BLaER1 (cell line): ENCODE measurements at regions not wholly inside any gene's neighbourhood (a gene's known extent, or its start where the extent isn't known, plus 50 kb on each side); places are given as distances from the start of the nearest gene placed in this dataset.
A peak's percentile ranks its signal among the peaks of the same experiment; 100 is the strongest.

ENCODE experiments used
- H3K27ac ChIP-seq: shearing (Covaris generic); formaldehyde crosslinking; 2 replicates; pipeline ENCODE4 v1.8.1; 2022
- H3K27me3 ChIP-seq: shearing (Covaris generic); formaldehyde crosslinking; 2 replicates; pipeline ENCODE4 v1.8.1; 2022
- H3K36me3 ChIP-seq: shearing (Covaris generic); formaldehyde crosslinking; 2 replicates; pipeline ENCODE4 v1.8.1; 2022
- H3K4me1 ChIP-seq: shearing (Covaris generic); formaldehyde crosslinking; 2 replicates; pipeline ENCODE4 v1.8.1; 2022
- H3K4me2 ChIP-seq: shearing (Covaris generic); formaldehyde crosslinking; 2 replicates; pipeline ENCODE4 v1.8.1; 2022
- H3K4me3 ChIP-seq: shearing (Covaris generic); formaldehyde crosslinking; 2 replicates; pipeline ENCODE4 v1.8.1; 2022
- H3K9ac ChIP-seq: shearing (Covaris generic); formaldehyde crosslinking; 2 replicates; pipeline ENCODE4 v1.8.1; 2022
- H3K9me3 ChIP-seq: shearing (Covaris generic); formaldehyde crosslinking; 2 replicates; pipeline ENCODE4 v1.8.1; 2022
- H4K20me1 ChIP-seq: shearing (Covaris generic); formaldehyde crosslinking; 2 replicates; pipeline ENCODE4 v1.8.1; 2022
- Cebpa-rat ChIP-seq: shearing (Covaris generic); IDR thresholded peaks from 2 replicates; pipeline ENCODE4 v1.8.1; 2022

DNA sequence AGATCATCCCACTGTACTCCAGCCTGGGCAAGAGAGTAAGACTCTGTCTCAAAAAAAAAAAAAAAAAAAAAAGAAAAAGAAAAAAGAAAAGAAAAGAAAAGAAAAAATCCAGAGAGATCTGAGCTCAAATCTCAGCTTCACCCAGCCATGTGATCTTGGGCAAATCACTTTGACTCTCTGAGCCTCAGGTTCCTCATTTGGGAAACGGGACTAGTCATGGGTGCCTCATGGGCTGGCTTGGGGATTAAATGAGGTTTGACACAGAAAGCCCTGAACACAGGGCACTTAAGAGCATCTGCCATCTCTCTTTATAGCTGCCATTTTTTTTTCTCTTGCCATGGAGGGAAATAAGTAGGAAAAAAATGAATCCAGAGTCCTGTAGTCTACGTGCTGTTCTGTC, 86.2 kb upstream of the MYL2 start:
- H3K4me2 ChIP-seq = no peak overlapping the region
- H3K27ac ChIP-seq = no peak overlapping the region
- H3K4me3 ChIP-seq = no peak overlapping the region
- peaks cover 10% of the 10 kb centered on the region for H3K9me3 ChIP-seq
- TF ChIP-seq Cebpa-rat = no peak
- no peaks in the 10 kb centered on the region for H4K20me1 ChIP-seq
- H3K9ac ChIP-seq = no peak overlapping the region
- no peaks in the 10 kb centered on the region for H3K36me3 ChIP-seq
- peaks cover 4% of the 10 kb centered on the region for H3K4me1 ChIP-seq
- no peaks in the 10 kb centered on the region for H3K27me3 ChIP-seq

DNA sequence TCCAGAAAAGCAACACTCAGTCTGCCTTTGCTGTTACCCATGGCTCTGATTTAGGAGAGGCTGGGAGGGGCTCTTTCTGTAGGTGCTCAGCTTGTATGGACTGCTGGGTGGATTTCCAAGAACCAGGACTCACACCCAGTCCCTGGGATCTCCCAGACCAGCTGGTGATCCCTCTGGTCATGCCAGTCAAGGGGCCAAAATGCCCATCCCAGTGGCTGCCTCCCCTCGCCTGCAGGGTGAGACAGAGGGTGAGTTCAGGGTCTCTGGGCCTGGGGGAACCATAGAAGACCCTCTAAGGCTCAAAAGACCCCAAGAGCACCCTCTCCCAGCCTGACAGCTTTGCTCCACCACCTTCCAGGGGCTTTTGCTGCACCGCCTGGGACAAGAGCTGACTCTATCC, 78.6 kb upstream of the MYL2 start:
- H3K9me3 ChIP-seq = peaks cover 34% of the 10 kb centered on the region
- no peak for TF ChIP-seq Cebpa-rat
- H3K4me3 ChIP-seq = no peak overlapping the region
- no peak overlapping the region for H3K9ac ChIP-seq
- no peak overlapping the region for H3K4me2 ChIP-seq
- no peaks in the 10 kb centered on the region for H4K20me1 ChIP-seq
- H3K27ac ChIP-seq = no peak overlapping the region
- H3K4me1 ChIP-seq = peaks cover 43% of the 10 kb centered on the region
- H3K27me3 ChIP-seq = no peaks in the 10 kb centered on the region
- H3K36me3 ChIP-seq = 0 out of 2 replicates have a peak, but pooled peaks cover 6% of the 10 kb centered on the region

DNA sequence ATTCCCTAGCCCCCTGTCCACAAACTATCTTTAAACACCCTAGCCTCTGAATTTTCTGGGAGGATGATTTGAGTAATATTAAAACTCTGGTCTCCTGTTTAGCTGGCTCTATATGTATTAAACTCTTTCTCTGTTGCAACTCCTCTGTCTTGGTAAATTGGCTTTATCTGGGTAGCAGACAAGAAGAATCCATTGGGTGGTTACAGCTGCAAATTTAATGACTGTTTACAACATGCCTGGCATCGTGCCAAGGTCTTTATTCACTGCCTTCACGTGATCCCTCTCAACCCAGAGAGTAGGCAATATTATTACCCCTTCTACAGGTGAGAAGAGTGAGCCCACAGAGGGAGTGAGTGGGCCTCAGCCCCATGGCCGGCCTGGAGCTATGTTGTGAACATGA, 77.8 kb upstream of the MYL2 start:
- H3K4me1 ChIP-seq = peaks cover 51% of the 10 kb centered on the region
- no peaks in the 10 kb centered on the region for H3K27me3 ChIP-seq
- H3K36me3 ChIP-seq = 0 out of 2 replicates have a peak, but pooled peaks cover 6% of the 10 kb centered on the region

DNA sequence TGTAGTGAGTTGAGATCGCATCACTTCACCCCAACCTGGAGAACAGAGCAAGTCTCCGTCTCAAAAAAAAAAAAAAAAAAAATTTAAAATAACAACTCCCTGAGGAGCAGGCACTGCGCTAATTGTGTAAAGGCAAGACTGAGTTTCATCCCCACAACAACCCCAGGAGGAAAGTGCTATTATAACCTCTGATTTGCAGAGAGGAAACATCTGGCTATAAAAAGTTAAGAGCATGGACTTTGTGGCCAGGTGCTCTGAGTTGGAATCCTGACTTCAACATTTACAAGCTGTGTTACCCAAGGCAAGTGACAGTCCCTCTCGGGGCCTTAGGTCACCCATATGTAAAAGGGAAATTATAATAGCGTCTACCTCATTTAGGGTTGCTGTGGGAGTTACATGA, 76.0 kb upstream of the MYL2 start:
- 0 out of 2 replicates have a peak, but pooled peaks have one; percentile 18 for TF ChIP-seq Cebpa-rat
- Histone ChIP-seq H3K9ac (no peak overlapping the region), H4K20me1 (no peaks in the 10 kb centered on the region), H3K27me3 (no peaks in the 10 kb centered on the region), H3K4me3 (no peak overlapping the region), H3K36me3 (0 out of 2 replicates have a peak, but pooled peaks cover 6% of the 10 kb centered on the region), H3K4me1 (peaks cover 62% of the 10 kb centered on the region), H3K4me2 (peak overlapping the region; percentile 84), H3K9me3 (peaks cover 37% of the 10 kb centered on the region), H3K27ac (peak overlapping the region; percentile 81; the same call in 1 of the 2 replicates)

More for the DNA sequence above, 77.8 kb upstream of the MYL2 start:
- no peak overlapping the region for H3K4me2 ChIP-seq
- no peak overlapping the region for H3K4me3 ChIP-seq
- peaks cover 37% of the 10 kb centered on the region for H3K9me3 ChIP-seq
- no peak overlapping the region for H3K9ac ChIP-seq
- TF ChIP-seq Cebpa-rat = no peak
- H3K27ac ChIP-seq = no peak overlapping the region
- no peaks in the 10 kb centered on the region for H4K20me1 ChIP-seq

DNA sequence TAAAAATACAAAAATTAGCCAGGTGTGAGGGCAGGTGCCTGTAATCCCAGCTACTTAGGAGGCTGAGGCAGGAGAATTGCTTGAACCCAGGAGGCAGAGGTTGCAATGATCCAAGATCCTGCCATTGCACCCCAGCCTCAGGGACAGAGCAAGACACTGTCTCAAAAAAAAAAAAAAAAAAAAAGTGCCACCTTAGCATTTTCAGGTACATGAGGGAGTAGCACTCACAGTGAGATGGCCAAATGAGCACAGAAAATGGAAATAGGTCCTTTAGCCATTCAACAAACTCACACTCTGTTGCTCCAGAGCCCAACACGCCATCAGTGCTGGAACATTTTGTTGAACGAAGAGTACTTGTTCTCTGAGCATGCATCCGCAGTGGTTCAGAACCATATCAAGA, 75.2 kb upstream of the MYL2 start:
- H3K36me3 ChIP-seq = 0 out of 2 replicates have a peak, but pooled peaks cover 6% of the 10 kb centered on the region

DNA sequence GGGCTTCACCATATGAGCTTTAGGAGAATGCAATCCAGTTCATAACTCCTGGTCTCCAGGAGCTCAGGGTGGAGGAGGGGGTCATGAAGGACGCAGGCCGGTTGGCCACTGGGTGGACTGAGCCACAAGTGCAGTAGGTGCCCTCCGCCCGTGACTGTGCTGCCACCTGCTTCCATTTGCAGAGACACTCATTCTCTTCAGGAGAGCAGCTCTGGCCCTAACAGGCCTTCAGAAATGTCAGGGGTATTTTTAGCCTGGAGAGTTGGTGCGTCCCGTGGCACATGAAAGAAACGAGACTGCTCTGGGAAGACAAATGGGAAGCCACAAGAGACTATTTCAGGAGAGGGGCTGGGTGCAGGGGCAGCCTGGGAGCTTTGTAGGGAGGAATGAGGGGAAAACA, 74.6 kb upstream of the MYL2 start:
- peaks cover 37% of the 10 kb centered on the region for H3K9me3 ChIP-seq
- no peak overlapping the region; the same call in 1 of the 2 replicates for H3K4me3 ChIP-seq
- peaks cover 66% of the 10 kb centered on the region for H3K4me1 ChIP-seq
- no peaks in the 10 kb centered on the region for H3K27me3 ChIP-seq
- peak overlapping the region; percentile 69; the same call in 1 of the 2 replicates for H3K9ac ChIP-seq
- no peak for TF ChIP-seq Cebpa-rat
- H4K20me1 ChIP-seq = no peaks in the 10 kb centered on the region
- H3K27ac ChIP-seq = peak overlapping the region; percentile 81
- 0 out of 2 replicates have a peak, but pooled peaks cover 6% of the 10 kb centered on the region for H3K36me3 ChIP-seq
- H3K4me2 ChIP-seq = peak overlapping the region; percentile 84

More for the DNA sequence above, 75.2 kb upstream of the MYL2 start:
- TF ChIP-seq Cebpa-rat = no peak
- no peaks in the 10 kb centered on the region for H3K27me3 ChIP-seq
- peak overlapping the region; percentile 81 for H3K27ac ChIP-seq
- H4K20me1 ChIP-seq = no peaks in the 10 kb centered on the region
- peaks cover 37% of the 10 kb centered on the region for H3K9me3 ChIP-seq
- peaks cover 64% of the 10 kb centered on the region for H3K4me1 ChIP-seq
- H3K4me3 ChIP-seq = no peak overlapping the region
- H3K4me2 ChIP-seq = peak overlapping the region; percentile 84
- peak overlapping the region; percentile 69; the same call in 1 of the 2 replicates for H3K9ac ChIP-seq

DNA sequence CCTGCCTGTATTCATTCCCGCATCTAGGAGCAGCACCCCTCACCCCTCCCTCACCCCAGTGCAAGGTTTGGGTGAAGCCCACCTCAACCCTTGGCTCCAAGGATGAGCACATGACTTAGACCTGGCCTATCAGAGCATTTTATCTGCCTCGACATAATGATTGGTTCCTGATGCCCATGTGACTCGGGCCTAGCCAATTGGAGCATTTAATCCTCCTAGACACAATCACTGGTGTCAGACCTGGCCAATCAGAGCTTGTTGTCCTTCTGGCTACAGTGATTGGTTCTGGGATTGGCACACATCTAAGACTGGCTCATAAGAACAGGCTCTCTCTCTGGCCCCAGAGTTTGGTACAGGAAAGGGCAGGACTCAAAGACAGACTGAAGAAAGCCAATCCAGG, 73.1 kb upstream of the MYL2 start:
- Histone ChIP-seq H3K4me2 (peak overlapping the region; percentile 84), H3K27me3 (no peaks in the 10 kb centered on the region), H3K4me1 (peaks cover 66% of the 10 kb centered on the region), H3K36me3 (0 out of 2 replicates have a peak, but pooled peaks cover 3% of the 10 kb centered on the region), H3K9me3 (peaks cover 26% of the 10 kb centered on the region), H4K20me1 (no peaks in the 10 kb centered on the region), H3K27ac (peak overlapping the region; percentile 45; the same call in 1 of the 2 replicates), H3K9ac (no peak overlapping the region), H3K4me3 (no peak overlapping the region)
- TF ChIP-seq Cebpa-rat = no peak

DNA sequence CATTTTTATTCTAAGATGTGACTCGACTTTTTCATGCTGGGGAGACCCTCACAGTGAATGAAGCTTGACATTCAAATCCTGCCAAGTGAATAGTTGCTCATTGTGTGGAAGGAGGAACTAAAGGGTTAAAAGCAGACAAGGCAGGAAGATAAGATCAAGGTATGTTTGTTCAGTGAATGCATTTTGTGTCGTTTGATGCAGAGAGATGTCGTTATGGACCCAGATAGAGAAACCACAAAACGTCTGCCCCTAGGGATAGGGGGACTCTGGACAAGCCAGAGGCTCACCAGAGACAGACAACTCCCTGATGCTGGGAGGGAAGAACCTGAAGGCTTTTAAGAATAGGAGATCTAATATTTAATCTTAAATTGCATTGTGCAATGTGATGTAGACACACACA, 72.5 kb upstream of the MYL2 start:
- Histone ChIP-seq H3K27me3 (no peaks in the 10 kb centered on the region), H3K9ac (no peak overlapping the region), H3K4me2 (peak overlapping the region; percentile 84), H3K9me3 (peaks cover 21% of the 10 kb centered on the region), H4K20me1 (no peaks in the 10 kb centered on the region), H3K4me1 (peaks cover 66% of the 10 kb centered on the region), H3K27ac (peak overlapping the region; percentile 45; the same call in 1 of the 2 replicates), H3K4me3 (no peak overlapping the region), H3K36me3 (no peaks in the 10 kb centered on the region)
- no peak for TF ChIP-seq Cebpa-rat

DNA sequence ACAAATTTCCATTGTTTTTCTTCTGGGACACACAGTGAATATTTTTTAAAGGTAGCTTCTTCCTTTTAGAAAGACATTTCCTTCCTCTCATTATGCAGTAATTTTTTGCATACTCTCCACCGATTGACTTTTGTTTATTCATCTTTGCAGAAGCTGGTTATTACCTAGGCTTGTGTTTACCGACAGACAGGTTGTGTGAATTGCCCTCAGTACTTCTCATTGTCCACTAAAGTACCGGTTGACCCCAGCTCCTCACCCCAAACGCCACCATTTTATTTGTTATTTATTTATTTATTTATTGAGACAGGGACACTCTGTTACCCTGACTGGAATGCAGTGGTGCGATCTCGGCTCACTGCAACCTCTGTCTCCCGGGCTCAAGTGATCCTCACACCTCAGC, 63.4 kb upstream of the MYL2 start:
- H3K36me3 ChIP-seq = no peaks in the 10 kb centered on the region
- no peak for TF ChIP-seq Cebpa-rat
- H3K9me3 ChIP-seq = no peaks in the 10 kb centered on the region
- H3K4me3 ChIP-seq = no peak overlapping the region
- H3K4me1 ChIP-seq = peaks cover 39% of the 10 kb centered on the region
- H4K20me1 ChIP-seq = no peaks in the 10 kb centered on the region
- no peak overlapping the region for H3K27ac ChIP-seq
- no peak overlapping the region for H3K9ac ChIP-seq
- peak overlapping the region; percentile 66 for H3K4me2 ChIP-seq
- no peaks in the 10 kb centered on the region for H3K27me3 ChIP-seq

DNA sequence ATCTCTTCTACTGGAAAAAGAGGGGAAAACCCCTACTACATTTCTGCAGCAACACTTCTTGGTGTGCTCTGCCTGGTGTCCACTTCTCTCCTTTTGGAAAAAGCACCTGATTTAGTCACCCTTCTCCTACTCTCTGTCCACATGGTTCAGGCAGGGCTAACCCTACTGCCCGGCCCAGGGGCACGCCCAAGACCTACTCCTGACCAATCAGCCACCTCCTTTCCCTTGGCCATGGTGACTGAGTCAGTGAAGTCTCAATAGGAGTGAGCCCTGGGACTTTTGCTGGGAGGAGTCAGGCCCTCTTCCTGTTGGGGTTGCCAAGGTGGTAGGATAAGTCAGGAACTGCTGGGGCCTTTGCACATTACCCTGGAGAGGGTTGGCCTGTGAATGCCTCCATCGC, 52.5 kb upstream of the MYL2 start:
- no peaks in the 10 kb centered on the region for H4K20me1 ChIP-seq

More for the DNA sequence above, 52.5 kb upstream of the MYL2 start:
- no peak overlapping the region for H3K27ac ChIP-seq
- H3K4me1 ChIP-seq = no peaks in the 10 kb centered on the region
- H3K4me3 ChIP-seq = no peak overlapping the region
- no peak overlapping the region for H3K4me2 ChIP-seq
- no peak for TF ChIP-seq Cebpa-rat
- H3K27me3 ChIP-seq = no peaks in the 10 kb centered on the region
- no peak overlapping the region for H3K9ac ChIP-seq
- H3K36me3 ChIP-seq = no peaks in the 10 kb centered on the region
- peaks cover 5% of the 10 kb centered on the region; the same call in 1 of the 2 replicates for H3K9me3 ChIP-seq
